NOMO-1 treated with dmso at 0.1 percent for 144 hours (cell line): ENCODE measurements at regions not wholly inside any gene's neighbourhood (a gene's known extent, or its start where the extent isn't known, plus 50 kb on each side); places are given as distances from the start of the nearest gene placed in this dataset.
"Not testable (repeated sequence)": the region's sequence is repeated elsewhere in the genome, so short reads cannot be mapped to it uniquely, and the experiment has no call there.

ENCODE experiments used
- DNase-seq: peaks from one replicate; lab custom pipeline; 2025; ENCODE audit not compliant: unreplicated experiment; lab: John Stamatoyannopoulos, UW

DNA sequence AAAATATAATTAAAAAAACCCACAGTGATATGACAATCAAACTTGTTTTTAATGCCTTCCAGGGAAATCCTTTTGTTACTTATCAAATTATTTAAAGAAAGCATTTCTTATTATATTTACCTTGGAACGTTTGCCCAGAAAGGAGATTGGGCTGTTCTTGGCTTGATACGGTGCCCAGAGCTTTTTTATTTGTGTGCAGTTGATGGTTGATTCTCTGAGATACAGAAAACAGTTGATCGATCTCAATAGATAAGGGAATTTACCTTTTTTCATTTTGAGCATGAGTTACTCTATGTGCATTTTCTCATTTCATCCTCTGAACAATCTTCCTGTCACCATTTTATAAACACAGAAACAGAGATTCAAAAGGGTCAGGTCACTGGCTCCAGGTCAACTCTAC, 72.5 kb upstream of the NEDD9 start:
- no peak for DNase-seq

DNA sequence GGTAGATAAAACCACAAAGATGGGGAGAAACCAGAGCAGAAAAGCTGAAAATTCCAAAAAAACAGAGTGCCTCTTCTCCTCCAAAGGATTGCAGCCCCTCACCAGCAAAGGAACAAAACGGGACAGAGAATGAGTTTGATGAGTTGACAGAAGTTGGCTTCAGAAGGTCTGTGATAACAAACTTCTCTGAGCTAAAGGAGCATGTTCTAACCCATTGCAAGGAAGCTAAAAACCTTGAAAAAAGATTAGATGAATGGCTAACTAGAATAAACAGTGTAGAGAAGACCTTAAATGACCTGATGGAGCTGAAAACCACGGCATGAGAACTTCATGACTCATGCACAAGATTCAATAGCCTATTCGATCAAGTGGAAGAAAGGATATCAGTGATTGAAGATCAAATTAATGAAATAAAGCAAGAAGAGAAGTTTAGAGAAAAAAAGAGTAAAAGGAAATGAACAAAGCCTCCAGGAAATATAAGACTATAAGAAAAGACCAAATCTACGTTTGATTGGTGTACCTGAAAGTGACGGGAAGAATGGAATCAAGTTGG, 67.5 kb upstream of the NEDD9 start:
- not testable (repeated sequence) for DNase-seq

DNA sequence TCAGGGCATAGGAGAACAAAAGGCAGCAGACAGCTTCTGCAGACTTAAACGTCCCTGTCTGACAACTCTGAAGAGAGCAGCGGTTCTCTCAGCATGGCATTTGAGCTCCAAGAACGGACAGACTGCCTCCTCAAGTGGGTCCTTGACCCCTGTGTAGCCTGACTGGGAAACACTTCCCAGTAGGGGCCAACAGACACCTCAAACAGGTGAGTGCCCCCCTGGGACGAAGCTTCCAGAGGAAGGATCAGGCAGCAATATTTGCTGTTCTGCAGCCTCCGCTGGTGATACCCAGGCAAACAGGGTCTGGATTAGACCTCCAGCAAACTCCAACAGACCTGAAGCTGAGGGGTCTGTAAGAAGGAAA, 66.9 kb upstream of the NEDD9 start:
- DNase-seq, result not testable (repeated sequence)

DNA sequence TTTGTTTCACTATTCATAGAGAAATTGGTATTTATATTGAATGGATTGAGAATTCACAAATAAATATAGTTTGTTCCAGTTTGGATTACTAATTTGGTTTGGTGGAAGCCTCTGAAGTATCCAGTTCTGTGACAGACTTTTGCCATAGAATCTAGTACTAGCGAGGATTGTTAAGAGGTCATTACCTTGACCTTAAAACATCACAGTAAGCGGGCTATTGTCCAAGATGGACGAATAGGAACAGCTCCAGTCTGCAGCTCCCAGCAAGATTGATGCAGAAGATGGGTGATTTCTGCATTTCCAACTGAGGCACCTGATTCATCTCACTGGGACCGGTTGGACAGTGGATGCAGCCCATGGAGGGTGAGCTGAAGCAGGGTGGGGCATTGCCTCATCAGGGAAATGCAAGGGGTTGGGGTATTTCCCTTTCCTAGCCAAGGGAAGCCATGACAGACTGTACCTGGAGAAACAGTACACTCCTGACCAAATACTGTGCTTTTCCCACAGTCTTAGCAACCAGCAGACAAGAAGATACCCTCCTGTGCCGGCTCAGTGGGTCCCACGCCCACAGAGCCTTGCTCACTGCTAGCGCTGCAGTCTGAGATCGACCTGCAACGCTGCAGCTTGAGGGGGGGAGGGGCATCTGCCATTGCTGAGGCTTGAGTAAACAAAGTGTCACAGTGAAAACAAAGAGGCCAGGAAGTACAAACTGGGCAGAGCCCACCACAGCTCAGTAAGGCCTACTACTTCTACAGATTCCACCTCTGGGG, 66.4 kb upstream of the NEDD9 start:
- DNase-seq, result no peak

DNA sequence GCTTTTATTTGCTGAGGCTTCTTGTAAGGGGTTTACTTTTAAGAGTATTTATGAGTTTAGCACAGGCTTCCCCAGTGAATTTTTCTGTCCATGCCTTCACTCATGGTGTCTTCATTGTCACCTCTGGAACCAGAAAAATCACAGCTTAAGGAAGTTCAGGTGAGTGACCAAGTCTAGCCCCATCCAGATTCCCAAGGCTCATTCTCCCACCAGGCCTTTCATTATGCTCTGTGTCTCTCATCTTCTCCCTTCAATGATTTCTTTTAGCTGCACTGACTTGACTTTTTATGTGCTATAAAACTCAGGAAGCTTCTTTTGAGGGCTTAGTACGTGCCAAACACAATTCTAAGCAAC, 64.9 kb upstream of the NEDD9 start:
- no peak for DNase-seq

DNA sequence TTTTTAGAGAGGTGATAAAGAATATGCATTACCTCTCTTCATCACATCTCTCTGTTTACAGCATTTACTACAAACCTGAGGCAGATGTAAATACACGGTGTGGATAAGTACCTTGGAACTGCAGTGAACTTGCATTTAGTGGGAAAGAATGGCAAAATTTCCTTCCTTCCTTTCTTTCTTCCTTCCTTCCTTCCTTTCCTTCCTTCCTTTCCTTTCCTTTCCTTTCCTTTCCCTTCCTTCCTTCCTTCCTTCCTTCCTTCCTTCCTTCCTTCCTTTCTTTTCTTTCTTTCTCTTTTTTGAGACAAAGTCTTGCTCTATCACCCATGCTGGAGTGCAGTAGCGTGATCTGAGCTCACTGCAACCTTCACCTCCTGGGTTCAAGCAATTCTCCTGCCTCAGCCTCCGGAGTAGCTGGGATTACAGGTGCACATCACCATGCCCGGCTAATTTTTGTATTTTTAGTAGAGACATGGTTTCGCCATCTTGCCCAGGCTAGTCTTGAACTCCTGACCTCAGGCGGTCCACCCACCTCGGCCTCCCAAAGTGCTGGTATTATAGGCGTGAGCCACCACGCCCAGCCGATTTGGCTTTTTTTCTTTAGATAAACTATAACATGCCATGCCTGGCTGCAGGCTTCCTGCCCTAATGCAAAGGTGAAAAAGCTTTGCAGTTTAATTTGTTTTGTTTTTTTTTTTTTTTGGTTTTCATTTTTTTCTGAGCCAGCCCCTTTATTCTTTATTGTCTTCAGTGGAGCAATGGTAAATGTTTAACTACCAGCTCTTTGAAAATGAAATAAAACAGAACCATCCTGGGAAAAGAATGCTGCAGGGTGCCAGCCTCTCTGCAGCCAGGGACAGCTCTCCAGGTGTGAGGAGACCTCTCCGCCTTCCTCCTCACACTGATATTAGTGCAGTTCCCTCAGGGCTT, 64.2 kb upstream of the NEDD9 start:
- no peak for DNase-seq

DNA sequence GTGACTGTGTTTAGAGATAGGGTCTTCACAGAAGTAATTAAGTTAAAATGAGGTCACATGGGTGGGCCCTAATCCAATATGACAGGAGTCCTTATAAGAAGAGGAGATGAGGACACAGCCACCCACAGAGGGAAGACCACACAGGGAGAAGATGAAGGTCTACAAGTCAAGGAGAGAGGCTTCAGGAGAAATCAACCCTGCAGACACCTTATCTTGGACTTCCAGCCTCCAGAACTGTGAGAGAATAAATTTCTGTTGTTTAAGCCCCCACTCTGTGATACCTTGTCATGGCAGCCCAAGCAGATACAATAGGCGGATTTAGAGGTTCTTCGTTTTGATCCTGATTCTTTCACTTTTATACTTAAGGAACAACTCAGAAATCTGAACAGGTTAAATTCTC, 63.5 kb upstream of the NEDD9 start:
- no peak for DNase-seq

DNA sequence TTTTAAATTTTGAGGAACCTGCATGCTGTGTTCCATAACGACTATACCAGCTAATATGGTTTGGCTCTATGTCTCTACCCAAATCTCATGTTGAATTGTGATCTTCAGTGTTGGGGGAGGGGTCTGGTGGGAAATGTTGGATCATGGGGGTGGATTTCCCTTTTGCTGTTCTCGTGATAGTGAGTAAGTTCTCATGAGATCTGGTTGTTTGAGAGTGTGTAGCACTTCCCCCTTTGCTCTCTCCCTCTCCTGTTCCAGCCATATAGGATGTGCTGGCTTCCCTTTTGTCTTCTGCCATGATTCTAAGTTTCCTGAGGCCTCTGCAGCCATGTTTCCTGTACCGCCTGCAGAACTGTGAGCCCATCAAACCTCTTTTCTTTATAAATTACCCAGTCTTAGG, 61.8 kb upstream of the NEDD9 start:
- no peak for DNase-seq

DNA sequence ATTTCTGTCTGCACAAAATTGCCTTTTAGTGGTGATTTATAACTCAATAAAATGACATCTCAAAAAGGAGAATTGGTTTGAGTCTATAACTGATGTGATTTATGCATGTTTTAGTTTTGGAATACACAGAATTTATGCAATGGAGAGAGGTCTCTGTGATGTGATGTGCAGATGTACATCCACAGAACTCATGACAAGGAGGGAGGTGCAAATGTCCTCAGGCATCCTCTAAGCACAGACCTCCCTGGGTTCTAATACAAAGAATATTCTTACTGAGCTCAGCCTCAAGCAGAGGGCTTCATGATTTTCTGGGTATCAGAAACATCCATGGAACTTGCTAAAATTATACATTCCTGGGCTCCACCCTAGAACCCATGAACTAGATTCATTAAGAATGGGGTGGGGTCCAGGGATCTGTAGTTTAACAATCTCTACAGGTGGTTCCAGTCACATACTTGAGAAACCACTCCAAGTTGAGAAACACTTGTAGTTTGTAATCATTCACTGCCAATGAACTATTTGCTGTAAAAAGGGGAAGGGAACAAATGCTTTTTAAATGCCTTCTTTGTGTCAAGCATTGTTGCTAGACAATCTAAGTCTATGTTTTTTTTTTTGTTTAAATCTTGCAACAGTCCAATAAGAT, 60.2 kb upstream of the NEDD9 start:
- DNase-seq, result no peak

DNA sequence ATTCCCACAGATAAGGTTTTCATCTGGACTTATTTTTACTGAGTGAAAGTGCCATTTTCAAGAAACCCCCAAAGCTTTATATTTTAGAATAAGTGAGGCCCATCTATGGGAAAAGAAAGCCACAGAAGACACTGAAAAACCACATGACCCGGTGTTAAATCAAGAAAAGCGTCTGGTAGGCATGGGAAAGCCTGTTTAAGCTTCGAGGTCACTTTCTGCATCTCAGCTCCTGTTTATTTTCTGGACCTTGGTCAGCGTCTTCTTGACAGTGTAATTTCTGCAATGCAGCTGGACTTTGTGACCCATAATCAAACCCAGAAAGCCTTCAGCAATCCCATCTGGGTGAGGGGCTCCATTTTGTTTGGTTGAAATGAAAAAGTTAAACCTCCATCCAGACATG, 59.6 kb upstream of the NEDD9 start:
- DNase-seq, result no peak

DNA sequence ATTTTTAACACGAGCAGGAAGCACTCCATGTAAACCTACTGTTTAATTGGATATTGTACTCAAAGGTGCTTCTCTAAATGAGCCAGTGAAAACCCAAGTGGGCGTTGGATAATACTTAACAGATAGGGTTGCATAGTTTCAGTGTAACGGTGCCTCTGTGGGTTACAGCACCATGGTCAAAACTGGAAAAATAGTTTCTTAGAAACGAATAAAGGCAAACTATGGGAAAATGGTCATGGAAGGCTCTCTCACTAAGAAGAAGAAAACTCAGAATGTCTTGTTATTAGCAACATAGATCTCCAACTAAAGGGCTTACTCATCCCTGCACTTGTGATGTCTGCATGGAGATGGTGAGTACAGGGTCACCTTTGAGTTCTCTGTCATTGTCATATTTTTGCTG, 59.1 kb upstream of the NEDD9 start:
- no peak for DNase-seq

DNA sequence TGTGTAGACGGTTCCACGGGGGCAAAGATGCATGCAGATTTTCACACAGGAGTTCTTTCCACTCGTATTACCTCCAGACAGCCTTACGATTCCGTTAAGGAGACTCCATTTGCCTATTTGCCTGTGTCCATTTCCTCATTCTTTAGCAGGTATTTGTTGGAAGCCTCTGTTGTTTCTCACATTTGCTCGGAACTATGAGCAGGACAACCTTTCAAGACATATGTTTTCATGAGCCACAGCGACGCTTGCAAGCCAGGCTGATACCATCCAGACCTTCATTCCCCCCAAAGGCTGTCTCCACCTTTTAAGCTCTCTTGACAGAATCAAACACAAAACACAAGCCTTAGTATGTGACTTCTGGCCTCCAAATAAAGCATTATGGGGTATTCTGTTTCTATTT, 57.6 kb upstream of the NEDD9 start:
- no peak for DNase-seq

DNA sequence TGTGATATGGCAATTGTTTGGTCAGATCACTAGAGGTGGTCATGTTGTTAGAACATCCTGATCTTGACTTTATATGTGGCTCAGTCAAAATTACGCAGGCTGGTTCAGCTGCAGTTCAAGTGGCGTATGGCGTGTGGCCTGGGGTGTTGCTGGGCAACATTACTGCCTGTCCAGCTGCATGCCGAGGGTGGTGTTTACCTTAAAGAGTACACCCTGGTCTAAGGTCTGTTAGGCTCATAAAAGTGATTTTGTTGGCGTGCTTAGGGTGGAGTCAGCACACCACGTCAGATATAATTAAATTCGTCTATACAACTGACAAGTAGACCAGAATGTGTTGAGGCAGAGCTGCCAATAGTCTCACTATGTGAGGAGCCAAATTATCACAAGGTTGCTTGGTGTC, 55.6 kb upstream of the NEDD9 start:
- DNase-seq, result no peak

DNA sequence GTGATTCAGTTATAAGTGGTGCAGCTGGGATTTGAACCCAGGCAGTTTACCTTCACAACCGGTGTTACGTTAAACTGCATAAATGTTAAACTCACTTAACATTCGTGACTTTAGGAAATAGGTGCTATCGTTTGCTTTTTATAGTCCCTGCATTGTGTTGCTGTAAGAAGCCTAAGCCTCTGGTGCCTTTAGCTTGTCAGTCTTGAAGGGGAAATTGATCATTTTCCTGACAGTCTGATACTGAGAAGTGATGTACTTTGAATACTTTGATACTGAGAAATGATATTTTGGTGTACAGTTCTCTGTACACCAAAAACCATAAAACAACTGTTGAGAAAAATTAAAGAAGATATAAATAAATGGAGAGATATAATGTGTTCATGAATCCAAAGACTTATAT, 52.5 kb upstream of the NEDD9 start:
- DNase-seq, result no peak

DNA sequence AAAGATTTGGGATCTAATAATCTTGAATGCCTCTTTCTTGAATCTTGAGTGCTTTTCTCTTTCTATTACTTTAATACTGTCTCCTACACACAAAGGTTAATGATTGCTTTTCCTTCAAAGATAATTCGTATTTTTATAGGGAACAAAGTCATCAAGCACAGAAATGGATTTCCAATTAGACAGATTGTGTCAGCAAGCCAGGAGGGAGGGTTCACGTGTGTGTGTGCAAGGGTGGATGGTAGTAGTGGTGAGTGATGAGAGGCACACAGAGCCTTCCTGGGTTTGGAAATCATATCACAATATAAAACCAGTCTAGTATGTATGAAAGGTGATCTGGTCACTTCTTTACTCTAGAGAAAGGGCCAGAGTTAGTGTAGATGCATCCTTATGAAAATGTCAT, 51.2 kb upstream of the NEDD9 start:
- no peak for DNase-seq

DNA sequence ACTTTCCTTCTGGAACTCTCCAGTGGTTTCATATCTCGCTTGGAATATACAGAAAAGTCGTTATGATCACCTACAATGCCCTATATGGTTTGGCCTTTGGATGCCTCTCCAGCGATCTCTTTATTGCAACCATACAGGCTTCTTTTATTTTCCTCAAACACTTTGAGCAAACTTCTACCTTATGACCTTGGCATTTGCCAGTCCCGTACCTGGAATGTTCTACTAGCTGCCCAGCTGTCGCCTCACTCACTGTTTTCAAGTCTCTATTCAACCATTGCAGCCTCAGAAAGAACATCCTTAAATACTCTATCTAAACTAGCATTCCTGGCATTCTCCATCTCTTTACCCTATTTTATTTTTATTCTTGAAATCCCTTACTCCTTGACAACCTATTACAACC, 50.4 kb upstream of the NEDD9 start:
- DNase-seq, result no peak
